Activated naive CD8-positive, alpha-beta T cell treated with anti-CD3 and anti-CD28 coated beads for 36 hours (primary cell): ENCODE measurements at regions not wholly inside any gene's neighbourhood (a gene's known extent, or its start where the extent isn't known, plus 50 kb on each side); places are given as distances from the start of the nearest gene placed in this dataset.

Experiments
- DNase-seq: peaks from one replicate; pipeline ENCODE4 v3.0.0; 2021
- H3K27ac Mint-ChIP-seq: one replicate; pipeline ENCODE4 v1.8.0; 2022; ENCODE audit warnings: mild to moderate bottlenecking, moderate library complexity, mixed read lengths
- H3K27me3 Mint-ChIP-seq: one replicate; pipeline ENCODE4 v1.8.0; 2022; ENCODE audit warnings: mild to moderate bottlenecking, mixed read lengths
- H3K36me3 Mint-ChIP-seq: one replicate; pipeline ENCODE4 v1.8.0; 2021; ENCODE audit warnings: mild to moderate bottlenecking, mixed read lengths
- H3K4me1 Mint-ChIP-seq: one replicate; pipeline ENCODE4 v1.8.0; 2021; ENCODE audit warnings: mixed read lengths
- H3K4me3 Mint-ChIP-seq: one replicate; pipeline ENCODE4 v1.8.0; 2022; ENCODE audit warnings: mild to moderate bottlenecking, moderate library complexity, mixed read lengths
- H3K9me3 Mint-ChIP-seq: one replicate; pipeline ENCODE4 v1.8.0; 2022; ENCODE audit warnings: mixed read lengths

- Mint-ChIP-seq H3K4me1 (no peaks in the 10 kb centered on the region), H3K36me3 (no peaks in the 10 kb centered on the region)
- DNase-seq = no peak
Measured at GRCh38 chr6:43945768-43946080, 175.7 kb downstream of the VEGFA start.

GRCh38 chr6:43944908-43945767, 175.1 kb downstream of the VEGFA start:
- Mint-ChIP-seq H3K36me3 (no peaks in the 10 kb centered on the region), H3K4me3 (no peak overlapping the region), H3K9me3 (peaks cover 21% of the 10 kb centered on the region), H3K27me3 (no peaks in the 10 kb centered on the region), H3K27ac (no peak overlapping the region), H3K4me1 (no peaks in the 10 kb centered on the region)
- DNase-seq = no peak

More at GRCh38 chr6:43945768-43946080, 175.7 kb downstream of the VEGFA start:
- no peak overlapping the region for H3K4me3 Mint-ChIP-seq
- H3K9me3 Mint-ChIP-seq = peaks cover 21% of the 10 kb centered on the region
- H3K27me3 Mint-ChIP-seq = no peaks in the 10 kb centered on the region
- no peak overlapping the region for H3K27ac Mint-ChIP-seq

GRCh38 chr6:43943781-43944250, 173.8 kb downstream of the VEGFA start:
- H3K4me3 Mint-ChIP-seq = no peak overlapping the region
- peaks cover 21% of the 10 kb centered on the region for H3K9me3 Mint-ChIP-seq
- H3K4me1 Mint-ChIP-seq = no peaks in the 10 kb centered on the region
- no peaks in the 10 kb centered on the region for H3K27me3 Mint-ChIP-seq
- H3K36me3 Mint-ChIP-seq = no peaks in the 10 kb centered on the region
- H3K27ac Mint-ChIP-seq = no peak overlapping the region
- no peak for DNase-seq

GRCh38 chr6:43943099-43943766, 173.2 kb downstream of the VEGFA start:
- Mint-ChIP-seq H3K27me3 (no peaks in the 10 kb centered on the region), H3K4me3 (no peak overlapping the region), H3K27ac (no peak overlapping the region), H3K4me1 (no peaks in the 10 kb centered on the region), H3K9me3 (peaks cover 21% of the 10 kb centered on the region), H3K36me3 (no peaks in the 10 kb centered on the region)
- no peak for DNase-seq

- no peak overlapping the region for H3K27ac Mint-ChIP-seq
- H3K27me3 Mint-ChIP-seq = no peaks in the 10 kb centered on the region
- no peak overlapping the region for H3K4me3 Mint-ChIP-seq
- no peak for DNase-seq
- H3K4me1 Mint-ChIP-seq = no peaks in the 10 kb centered on the region
- peaks cover 21% of the 10 kb centered on the region for H3K9me3 Mint-ChIP-seq
- no peaks in the 10 kb centered on the region for H3K36me3 Mint-ChIP-seq
Measured at GRCh38 chr6:43942616-43943015, 172.6 kb downstream of the VEGFA start.

GRCh38 chr6:43942011-43942442, 172.0 kb downstream of the VEGFA start:
- Mint-ChIP-seq H3K4me3 (no peak overlapping the region), H3K9me3 (peaks cover 21% of the 10 kb centered on the region), H3K36me3 (no peaks in the 10 kb centered on the region), H3K27ac (no peak overlapping the region), H3K4me1 (no peaks in the 10 kb centered on the region), H3K27me3 (no peaks in the 10 kb centered on the region)
- no peak for DNase-seq

- H3K4me1 Mint-ChIP-seq = no peaks in the 10 kb centered on the region
- no peak overlapping the region for H3K4me3 Mint-ChIP-seq
- H3K9me3 Mint-ChIP-seq = peaks cover 18% of the 10 kb centered on the region
- H3K36me3 Mint-ChIP-seq = no peaks in the 10 kb centered on the region
- no peaks in the 10 kb centered on the region for H3K27me3 Mint-ChIP-seq
- no peak for DNase-seq
- H3K27ac Mint-ChIP-seq = no peak overlapping the region
Measured at GRCh38 chr6:43941174-43941573, 171.2 kb downstream of the VEGFA start.

GRCh38 chr6:43940393-43941087, 170.5 kb downstream of the VEGFA start:
- Mint-ChIP-seq H3K27me3 (no peaks in the 10 kb centered on the region), H3K4me3 (no peak overlapping the region), H3K36me3 (no peaks in the 10 kb centered on the region), H3K4me1 (no peaks in the 10 kb centered on the region), H3K27ac (no peak overlapping the region), H3K9me3 (peaks cover 13% of the 10 kb centered on the region)
- no peak for DNase-seq

- H3K9me3 Mint-ChIP-seq = peaks cover 9% of the 10 kb centered on the region
- H3K36me3 Mint-ChIP-seq = no peaks in the 10 kb centered on the region
- DNase-seq = no peak
- H3K4me3 Mint-ChIP-seq = no peak overlapping the region
- H3K27ac Mint-ChIP-seq = no peak overlapping the region
- no peaks in the 10 kb centered on the region for H3K27me3 Mint-ChIP-seq
- no peaks in the 10 kb centered on the region for H3K4me1 Mint-ChIP-seq
Measured at GRCh38 chr6:43940071-43940392, 170.0 kb downstream of the VEGFA start.

GRCh38 chr6:43939281-43940070, 169.5 kb downstream of the VEGFA start:
- Mint-ChIP-seq H3K27me3 (no peaks in the 10 kb centered on the region), H3K9me3 (peaks cover 5% of the 10 kb centered on the region), H3K4me3 (no peak overlapping the region), H3K27ac (no peak overlapping the region), H3K36me3 (no peaks in the 10 kb centered on the region), H3K4me1 (no peaks in the 10 kb centered on the region)
- DNase-seq = no peak

GRCh38 chr6:43938178-43939105, 168.4 kb downstream of the VEGFA start:
- Mint-ChIP-seq H3K4me1 (no peaks in the 10 kb centered on the region), H3K4me3 (no peak overlapping the region), H3K9me3 (no peaks in the 10 kb centered on the region), H3K27me3 (no peaks in the 10 kb centered on the region), H3K36me3 (no peaks in the 10 kb centered on the region), H3K27ac (no peak overlapping the region)
- DNase-seq = no peak

- no peak for DNase-seq
- no peak overlapping the region for H3K4me3 Mint-ChIP-seq
Measured at GRCh38 chr6:43937236-43938177, 167.5 kb downstream of the VEGFA start.

GRCh38 chr6:43936476-43936875, 166.5 kb downstream of the VEGFA start:
- DNase-seq = no peak
- no peaks in the 10 kb centered on the region for H3K9me3 Mint-ChIP-seq
- no peak overlapping the region for H3K27ac Mint-ChIP-seq
- no peaks in the 10 kb centered on the region for H3K4me1 Mint-ChIP-seq
- no peaks in the 10 kb centered on the region for H3K36me3 Mint-ChIP-seq
- H3K4me3 Mint-ChIP-seq = no peak overlapping the region
- H3K27me3 Mint-ChIP-seq = no peaks in the 10 kb centered on the region

More at GRCh38 chr6:43937236-43938177, 167.5 kb downstream of the VEGFA start:
- Mint-ChIP-seq H3K36me3 (no peaks in the 10 kb centered on the region), H3K4me1 (no peaks in the 10 kb centered on the region), H3K27ac (no peak overlapping the region), H3K27me3 (no peaks in the 10 kb centered on the region), H3K9me3 (no peaks in the 10 kb centered on the region)
